Activated CD4-positive, CD25-positive, alpha-beta regulatory T cell treated with anti-CD3 and anti-CD28 coated beads, Interleukin-2, amount 50 U/mL, for 16 hours (primary cell): ENCODE measurements at regions not wholly inside any gene's neighbourhood (a gene's known extent, or its start where the extent isn't known, plus 50 kb on each side); places are given as distances from the start of the nearest gene placed in this dataset.

ENCODE experiments used
- DNase-seq: peaks from one replicate; pipeline ENCODE4 v3.0.0-alpha.2; 2020; ENCODE audit warnings: low read depth, low spot score

DNA sequence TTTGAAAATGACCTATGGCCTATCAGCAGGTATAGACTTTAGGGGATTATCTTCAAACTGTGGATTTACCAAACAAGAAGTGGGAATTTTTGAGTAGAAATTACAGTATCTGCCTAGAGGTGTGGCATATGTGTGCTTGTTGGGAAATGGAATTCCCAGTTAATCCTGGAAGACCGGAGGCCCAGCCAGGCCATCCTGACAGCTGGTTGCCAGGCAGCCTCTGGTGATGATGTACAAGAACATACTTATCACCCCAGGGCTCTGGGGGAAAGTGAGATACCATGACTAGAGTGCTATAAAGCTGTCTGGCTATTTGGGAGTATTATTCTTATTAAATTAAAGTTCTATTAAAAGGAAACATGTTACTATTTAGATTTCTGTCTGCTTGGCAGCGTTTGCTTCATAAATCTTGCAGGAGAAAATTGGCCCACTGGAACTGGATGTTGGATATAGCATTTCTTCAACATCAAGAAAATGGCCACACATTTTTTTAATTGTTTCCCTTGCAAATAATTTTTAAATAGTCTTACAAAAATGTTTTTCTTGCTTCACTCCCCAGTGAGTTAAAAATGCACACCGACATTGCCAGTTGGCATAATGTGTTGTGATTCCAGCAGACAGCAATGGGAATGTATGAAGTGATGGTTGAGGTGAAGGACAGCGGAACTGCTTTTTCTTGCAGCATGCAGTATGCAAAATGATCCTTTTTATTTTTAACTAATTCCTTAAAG lies 187.8 kb downstream of the MYLK4 start:
- DNase-seq: no peak

DNA sequence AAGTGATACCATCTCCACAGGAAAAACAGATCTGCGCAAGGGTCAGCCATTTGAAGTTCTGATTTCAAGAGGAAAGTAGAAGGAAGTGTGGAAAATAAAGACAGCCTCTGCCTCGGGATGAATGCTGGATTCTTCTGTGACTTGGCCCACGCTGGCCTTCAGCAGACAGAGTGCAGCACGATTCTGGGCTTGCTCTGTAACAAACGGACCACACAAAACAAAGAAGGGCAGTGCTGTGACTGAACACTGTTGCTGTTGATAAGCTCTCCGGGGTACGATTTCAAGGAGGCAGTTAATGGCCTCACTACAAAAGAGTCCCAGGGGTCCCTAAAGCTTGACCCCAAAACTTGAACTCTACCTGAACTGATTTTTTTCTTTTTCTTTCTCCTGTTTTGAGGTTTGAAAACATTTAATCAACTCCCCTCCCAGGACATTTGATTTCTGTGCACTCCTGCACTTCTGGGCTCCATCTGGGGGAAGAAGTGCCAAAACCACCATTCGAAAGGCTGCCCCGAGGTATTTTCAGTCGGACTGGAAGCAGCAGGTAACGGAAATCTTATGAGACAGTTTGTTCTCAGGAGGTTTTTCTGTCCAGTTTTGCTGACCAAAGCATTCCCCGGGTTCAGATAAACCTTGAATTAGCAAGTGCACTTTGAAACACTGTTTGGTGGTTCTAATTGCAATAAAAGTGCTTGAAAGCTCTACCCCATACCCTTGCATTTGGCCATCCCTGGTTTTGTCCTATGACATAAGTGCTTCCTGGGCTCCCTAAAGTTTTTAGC lies 189.6 kb downstream of the MYLK4 start:
- DNase-seq: no peak

DNA sequence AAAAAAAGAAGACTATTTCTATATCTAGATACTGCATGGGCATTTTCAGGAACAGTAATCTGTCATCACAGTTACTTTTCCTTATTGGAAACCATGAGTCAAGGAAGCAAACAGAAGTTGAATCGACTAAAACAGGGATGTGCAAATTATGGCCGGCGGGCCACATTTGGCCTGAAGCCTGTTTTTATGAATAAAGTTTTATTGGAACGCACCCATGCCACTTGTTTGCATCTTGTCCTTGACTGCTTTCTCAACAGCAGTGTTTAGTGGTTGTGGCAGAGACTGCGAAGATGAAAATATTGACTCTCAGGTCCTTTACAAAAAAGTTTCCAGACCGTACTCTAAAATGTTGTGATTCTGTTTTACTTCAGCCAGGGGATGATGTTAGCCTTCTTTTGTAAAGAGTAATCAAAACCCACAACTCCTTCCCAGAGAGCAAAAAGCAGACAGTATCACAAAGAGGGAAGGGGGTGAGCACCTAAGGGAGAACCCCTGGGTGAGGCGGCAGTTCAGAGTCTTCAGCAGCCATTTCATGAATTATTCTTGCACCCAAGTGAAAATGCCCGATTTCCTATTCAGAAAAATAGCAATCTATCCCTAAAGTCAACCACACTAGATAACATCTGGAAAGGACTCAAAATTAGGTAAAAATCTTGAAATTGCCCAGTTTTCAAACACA lies 190.4 kb downstream of the MYLK4 start:
- DNase-seq: no peak

DNA sequence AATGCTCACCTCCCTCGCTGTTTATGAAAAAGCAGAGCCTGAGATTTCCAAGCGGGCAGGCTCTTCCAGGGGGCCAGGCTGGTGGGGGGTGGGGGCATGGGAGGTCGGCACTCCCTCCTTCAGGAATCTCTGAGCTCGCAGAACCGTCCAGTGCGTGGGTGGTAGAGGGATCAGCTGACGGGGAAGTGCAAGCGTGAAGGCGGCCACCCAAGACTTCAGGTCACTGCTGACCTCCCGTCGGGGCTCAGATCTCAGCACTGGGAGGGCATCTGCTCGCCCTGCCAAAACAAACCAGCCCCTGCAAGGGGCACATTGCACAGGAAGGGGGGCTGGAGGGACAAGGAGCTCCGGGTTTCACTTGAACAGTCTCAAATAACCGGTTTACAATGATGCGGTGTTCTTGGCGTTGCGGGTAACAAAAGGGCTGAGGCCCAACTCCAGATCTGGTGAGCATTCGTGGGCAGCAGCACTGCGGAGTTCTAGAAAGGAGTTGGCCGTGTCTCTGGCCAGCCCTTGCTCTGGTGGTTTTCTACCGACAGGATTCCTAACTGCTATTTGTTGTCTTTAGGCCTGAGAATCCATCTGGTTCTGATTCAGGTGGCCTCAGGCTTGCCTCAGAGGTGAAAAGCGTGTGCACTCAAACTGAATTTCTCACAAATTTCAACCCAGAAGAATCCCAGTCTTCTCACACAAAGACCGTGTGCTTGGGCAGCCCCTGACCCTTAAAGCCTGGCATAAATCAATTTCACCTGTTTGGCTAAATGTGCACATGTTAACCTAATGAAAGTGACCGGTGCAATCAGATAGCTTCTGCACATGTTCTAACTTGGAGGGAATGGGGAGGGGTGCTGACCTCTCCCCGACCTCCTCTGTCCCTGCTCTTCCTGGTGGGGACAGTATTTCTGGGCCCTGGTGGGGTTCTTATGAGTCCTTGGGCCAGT lies 191.6 kb downstream of the MYLK4 start:
- no peak for DNase-seq

DNA sequence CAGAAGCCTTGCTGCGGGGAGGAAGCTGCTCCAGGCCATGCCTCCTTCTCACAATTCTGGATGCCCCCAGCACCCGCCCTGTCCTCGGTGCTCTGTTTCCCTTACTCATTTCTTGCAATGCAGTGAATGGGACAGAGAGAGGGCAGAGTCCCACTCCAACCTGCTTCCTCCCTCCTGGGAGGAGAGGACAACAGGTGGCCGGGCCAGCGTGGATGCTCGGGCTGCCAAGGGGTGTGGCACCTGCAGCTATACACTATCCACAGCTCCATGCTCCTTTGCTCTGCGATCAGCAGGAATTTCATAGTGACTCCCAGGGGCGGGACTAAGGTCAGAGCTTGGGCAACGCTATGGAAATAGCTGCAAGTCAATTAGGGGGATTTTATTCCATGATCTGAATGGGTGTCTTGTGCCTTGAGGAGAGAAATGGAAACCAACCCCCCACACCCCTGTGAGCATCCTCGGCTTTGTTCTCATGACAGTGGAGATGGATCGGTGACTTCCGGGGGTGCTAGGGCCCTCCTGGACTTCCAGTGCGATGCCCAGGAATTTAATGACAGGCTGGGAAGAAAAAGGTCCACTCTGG lies 192.5 kb downstream of the MYLK4 start:
- DNase-seq: no peak

DNA sequence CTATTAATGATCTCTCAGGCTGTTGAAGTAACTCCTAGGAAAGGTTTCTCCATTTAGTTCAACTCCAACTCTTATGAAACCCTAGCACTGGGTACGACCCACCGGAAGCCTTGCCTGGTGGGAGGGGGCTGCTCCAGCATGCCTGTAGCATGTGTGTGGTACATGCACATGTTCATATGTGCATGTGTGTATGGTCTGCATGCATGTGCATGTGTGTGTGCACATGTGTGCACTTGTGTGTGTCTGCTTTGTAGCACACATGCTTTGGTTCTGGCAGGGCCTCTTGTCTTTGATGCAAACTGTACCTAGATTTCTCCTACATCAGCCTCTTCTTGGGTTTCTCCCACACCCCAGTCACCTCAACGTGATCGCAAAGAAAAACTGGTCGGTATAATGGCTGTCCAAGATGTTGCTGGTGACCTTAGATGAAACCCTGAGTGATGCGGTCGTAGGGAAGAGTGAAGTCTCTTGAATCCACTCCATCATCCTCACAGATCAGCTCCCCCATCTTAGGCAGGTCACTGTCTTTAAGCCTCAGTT lies 193.5 kb downstream of the MYLK4 start:
- no peak for DNase-seq

DNA sequence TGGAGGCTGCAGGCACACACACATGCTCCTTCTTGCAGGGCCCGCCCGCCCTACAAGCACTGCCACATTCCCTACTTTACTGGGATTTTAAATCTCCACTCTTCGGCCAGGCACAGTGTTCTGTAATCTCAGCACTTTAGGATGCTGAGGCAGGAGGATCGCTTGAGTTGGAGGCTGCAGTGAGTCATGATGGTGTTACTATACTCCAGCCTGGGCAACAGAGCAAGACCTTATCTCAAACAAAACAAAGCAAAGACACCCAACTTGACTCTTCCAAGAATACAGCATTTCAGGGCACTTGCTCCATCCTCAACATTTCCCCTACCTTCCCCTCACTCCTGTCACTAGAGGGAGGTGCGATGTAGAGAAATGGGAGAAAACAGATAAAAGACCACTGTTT lies 194.0 kb downstream of the MYLK4 start:
- DNase-seq: no peak

DNA sequence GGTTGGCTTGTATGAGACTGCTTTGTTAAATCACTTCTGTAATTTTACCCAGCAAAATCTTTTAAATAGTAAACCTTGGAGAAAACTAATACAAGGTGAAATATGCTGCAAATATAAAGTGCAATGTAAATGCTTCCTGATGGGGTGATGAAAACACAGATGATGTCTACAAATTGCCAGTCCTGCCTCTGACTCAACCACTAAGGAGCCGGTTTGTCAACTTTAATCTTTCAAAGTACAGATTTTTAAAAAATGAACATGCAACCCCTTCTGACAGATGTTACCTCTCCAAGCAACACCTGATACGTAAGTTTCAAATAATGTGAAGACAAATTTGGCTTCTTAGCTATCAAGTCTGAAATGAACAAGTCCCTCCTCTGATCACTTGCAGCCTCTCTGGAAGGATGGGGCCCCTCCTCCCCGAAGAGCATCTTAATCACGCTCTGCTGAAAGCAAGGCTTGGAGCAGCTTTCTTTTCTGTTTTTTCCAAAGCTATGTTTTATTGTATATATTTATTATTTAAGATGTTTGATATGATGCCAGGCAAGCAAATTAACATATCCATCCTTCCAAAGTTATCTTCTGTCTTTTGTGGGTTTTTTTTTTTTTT lies 196.0 kb downstream of the MYLK4 start:
- DNase-seq: no peak

DNA sequence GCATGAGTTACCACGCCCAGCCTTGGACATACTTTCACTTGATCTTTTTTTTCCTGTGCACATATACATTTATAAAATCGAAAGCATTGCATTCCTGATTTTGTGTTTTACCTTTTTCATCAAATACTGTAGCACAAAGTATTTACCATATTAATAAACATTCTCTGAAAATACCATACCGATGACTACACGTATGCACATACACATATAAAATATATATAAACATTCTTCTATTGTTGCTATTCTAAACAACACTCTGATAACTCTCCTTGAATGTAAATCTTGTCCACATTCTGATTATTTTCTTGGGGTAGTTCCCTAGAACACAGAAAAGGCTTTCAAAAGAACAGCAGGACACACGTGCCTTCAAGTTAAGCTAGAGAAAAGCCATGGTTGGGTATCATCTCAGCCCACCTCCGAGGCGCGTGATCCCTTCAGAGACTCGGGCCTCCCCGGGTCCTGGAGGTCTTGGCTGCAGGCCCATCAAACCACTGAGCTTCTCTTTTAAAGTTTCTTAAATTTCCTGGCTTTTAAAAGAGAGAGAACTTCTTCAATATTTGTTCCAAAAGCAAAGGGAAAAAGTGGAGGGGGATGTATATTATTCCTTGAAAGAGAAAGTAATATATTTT lies 198.1 kb downstream of the MYLK4 start:
- DNase-seq: no peak

DNA sequence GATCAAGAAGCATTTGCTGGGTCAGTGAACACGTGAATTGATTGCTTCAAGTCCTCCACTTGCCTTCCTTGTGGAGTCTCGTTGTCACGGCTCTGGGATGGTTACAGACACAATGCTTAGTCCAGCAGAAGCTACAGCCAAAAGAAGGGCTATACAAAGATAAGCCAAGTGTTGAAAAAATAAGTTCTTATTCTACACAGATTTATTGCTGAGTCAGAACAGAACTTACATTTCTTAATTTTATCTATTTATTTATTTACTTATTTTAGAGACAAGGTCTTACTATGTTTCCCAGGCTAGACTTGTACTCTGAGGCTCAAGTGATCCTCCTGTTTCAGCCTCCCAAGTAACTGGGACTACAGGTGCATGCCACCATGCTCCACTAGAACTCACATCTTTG lies 199.0 kb downstream of the MYLK4 start:
- DNase-seq: no peak

DNA sequence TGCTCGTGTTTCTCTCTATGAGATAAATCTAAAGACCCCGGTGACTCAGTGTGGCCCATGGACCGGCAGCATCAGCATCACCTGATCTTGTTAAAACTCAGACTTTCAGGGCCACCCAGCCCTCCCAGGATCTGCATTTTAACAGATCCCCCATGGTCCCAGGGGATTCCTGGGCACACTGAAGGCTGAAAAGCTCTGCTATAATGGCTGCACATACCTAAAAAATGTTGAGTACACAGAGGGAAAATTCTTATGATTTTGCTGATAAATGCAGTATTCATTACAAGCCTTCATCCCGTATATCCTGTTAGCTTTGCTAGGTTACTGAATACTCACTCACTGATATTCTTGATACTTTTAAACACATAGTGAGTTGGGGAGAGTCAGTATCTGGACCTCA lies 200.5 kb downstream of the MYLK4 start:
- no peak for DNase-seq

DNA sequence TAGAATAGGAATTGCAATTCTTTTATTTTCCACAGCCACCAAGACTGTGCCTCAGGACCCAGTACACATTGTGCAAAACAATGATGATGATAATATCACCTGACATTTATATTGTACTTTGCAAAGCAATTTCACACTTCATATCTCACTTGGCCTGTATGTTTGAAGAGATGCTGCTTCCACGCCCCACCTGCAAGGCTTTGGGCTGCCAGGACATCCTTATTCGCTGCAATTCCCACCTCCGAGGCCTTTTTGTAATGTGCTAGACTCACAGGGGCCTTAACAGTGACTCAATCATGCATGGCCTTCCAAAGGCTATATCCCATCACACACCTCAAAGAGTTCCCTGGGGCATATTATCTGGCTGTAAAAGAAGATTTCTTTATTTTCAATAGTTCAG lies 200.9 kb downstream of the MYLK4 start:
- DNase-seq: no peak

DNA sequence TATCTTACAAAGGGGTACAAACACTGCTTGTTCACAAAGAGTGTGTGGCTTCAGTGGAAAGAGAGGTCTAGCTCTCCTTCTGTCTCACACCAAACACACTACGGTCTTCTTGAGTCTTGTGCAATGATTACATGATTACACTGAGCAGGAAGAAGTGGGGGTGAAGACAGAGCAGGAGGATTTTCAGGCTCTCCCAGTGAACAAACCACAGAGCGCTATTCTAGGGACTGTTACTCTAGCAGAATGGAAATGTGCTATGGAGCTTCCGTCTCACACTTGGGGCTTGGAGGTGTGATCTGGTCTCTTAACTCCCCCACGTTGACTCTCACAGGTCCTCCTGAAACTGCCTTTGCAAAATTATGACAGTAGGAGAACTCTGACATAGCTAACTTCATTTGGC lies 203.4 kb downstream of the MYLK4 start:
- DNase-seq: no peak

DNA sequence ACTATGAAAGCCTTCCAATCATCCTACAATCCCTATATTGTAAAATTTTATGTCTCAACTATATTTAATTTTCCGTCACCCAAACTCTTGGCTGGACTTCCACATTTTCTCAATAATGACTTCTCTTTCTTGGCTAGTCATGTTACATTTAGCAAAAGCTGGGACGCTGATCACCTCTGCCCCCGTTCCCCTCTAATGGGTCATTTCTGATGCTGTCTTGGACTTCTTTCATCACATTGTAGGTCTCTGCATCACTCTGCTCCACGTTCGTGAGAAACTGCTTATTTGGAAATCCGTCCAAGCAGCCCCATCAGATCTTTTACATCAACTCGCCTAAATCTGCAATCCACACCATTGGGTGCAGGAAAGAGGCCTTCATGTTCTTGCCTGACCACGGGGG lies 203.8 kb downstream of the MYLK4 start:
- no peak for DNase-seq

DNA sequence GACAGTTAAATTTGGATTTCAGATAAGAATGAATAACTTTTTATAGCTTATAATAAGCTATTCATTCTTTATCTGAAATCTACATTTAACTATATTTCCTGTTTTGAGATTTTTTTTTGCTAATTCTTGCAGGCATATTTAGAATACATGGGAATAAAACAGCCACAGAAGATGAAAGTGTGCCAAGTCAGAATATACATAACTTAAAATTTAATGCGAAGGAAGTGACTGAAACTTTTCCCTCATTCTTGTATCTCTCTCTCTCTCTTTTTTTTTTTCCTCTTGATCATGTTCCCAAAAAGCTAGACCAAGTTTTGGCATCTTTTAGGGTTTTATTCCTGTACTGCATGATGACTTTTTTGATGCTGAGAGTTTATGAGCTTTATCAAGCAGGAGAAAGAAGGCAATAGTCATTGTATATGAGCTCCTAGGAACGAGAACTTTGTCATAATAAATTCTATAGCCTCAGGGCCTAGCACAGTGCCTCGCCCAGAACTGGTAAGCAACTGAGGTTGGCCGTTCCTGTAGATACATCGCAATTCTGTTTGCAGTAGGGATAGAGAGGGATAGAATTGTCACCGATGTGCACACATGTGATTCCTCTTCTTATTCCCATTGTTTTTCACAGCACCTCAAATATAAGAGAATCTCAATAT lies 205.2 kb downstream of the MYLK4 start:
- DNase-seq: no peak

DNA sequence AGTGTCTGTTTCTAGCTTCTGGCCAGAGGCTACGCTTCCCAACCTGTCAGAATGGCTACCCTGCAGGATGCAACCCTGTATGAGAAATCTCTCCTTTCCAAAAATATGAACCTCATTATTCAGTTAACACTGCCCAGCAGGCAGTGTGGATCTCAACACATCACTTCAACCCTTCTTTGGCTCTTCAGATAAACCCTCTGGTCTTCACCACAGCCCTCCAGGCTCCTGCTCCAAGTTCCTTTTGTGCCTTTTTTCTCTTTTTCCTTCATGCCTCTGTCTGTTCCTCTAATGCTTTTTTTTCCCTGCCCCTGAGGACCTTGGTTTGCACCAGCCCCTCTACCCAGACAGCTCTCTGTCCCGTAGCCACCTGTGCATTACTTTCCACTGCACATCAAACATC lies 207.4 kb downstream of the MYLK4 start:
- DNase-seq: no peak

DNA sequence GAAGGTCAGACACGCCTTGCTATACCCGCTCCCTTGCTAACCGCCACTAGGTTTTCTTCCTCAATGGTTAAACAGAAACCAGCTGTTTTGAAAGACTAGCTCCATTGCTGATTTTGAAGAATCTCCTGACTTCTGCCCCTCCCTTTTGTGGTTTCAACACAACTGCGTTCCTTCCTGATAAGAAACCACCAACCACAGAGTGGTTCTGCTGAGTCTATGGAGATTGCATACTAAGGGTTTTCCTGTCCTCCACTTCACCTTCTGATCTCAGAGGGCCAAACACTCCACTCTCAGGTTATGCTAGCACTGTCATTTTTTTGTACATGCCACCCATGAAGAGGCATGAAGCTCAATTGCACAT lies 207.9 kb downstream of the MYLK4 start:
- no peak for DNase-seq

DNA sequence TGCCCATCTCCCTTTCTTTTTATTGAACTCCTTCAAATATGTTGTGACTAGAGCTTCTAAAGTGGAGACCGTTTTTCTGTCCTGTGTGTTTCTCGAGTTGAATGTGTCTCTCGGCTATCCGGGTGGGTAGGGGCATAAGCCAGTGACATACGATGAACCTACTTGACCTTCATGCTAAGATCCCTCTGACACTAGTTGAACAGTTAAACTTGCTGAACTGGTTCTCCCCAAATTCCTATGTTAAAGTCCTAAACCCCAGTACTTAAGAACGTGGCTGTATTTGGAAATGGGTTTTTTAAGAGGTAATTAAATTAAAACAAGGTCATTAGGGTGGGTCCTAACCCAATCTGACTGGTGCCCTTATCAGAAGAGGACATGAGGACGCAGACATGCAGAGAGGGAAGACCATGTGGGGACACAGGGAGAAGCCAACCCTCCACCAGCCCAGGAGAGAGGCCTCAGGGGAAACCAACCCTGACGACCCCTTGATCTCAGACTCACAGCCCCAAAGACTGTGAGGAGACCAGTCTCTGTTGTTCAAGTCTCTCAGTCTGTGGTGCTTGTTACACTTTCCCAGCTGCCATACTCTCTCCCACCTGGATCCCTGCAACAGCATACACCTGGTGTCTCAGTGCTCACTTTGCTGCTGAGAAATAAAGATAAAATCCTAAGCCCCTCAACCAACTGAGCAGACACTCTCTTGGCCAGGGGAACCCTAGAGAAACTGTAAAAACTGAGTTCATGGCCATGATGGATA lies 208.4 kb downstream of the MYLK4 start:
- DNase-seq: no peak

DNA sequence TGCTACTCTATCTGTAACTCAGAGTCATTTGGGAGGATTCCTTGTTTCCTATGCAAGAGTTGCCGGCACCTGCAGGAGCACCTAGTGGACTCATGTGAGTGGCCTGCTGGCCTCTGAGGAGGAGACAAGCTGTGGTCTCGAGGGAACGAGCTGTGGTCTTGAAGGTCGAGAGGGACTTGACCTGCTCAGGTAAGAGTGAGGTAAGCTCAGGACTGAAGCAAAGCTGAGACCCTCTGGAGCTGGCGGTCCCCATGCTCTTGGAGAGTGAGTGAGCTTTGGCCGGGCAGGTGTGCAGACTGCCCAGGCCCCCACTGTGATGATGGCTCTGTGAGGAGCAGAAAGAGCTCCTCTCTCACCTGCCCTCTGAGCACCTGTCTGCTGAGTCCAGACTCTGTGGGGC lies 214.3 kb downstream of the MYLK4 start:
- DNase-seq: no peak
